ENCODE measurements at regions not wholly inside any gene's neighbourhood (a gene's known extent, or its start where the extent isn't known, plus 50 kb on each side); places are given as distances from the start of the nearest gene placed in this dataset.

DNA sequence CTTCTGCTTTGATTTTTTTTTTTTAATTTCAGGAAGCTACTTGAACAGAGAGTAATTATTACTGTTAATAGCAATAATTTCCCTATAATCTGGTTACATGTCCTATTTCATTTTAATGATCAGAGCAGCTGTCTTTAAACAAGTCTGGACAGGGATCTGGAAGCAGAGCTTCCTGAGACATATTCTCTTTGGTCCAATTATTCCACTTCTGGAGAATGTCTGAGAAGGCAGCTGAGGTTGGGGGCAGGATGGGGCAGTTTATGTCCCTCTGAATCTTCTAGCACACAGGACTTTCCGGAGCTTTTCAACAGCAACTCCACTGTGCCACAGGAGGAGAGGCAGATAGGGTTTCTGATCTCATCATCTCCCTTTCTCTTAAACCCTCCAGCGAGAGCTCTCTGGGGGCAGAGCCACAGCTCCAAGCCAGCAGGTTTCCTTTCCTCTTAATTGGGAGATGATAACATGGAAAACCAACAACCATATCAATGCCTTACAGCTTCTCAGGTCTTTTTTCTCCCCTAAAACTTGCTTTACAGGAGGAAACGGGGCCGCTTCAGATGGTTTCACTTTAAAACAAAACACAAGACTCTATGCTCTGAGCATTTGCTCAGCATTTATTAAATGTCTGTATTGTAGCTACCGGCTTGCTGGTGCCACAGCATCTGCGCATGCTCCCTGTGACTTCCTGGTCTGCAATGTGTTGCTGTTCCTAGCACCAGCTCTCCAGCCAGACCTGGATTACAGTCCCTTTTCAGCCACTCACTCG lies 425.7 kb upstream of the USP24 start:
- TF ChIP-seq, protein P1, sequence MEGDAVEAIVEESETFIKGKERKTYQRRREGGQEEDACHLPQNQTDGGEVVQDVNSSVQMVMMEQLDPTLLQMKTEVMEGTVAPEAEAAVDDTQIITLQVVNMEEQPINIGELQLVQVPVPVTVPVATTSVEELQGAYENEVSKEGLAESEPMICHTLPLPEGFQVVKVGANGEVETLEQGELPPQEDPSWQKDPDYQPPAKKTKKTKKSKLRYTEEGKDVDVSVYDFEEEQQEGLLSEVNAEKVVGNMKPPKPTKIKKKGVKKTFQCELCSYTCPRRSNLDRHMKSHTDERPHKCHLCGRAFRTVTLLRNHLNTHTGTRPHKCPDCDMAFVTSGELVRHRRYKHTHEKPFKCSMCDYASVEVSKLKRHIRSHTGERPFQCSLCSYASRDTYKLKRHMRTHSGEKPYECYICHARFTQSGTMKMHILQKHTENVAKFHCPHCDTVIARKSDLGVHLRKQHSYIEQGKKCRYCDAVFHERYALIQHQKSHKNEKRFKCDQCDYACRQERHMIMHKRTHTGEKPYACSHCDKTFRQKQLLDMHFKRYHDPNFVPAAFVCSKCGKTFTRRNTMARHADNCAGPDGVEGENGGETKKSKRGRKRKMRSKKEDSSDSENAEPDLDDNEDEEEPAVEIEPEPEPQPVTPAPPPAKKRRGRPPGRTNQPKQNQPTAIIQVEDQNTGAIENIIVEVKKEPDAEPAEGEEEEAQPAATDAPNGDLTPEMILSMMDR (IDR thresholded peaks at IDR 0.05), result no peak
- TF ChIP-seq ATF2 (CRISPR knock-in tag; IDR thresholded peaks at IDR 0.05; ENCODE audit: borderline replicate concordance, low read depth) (no peak), JAZF1 (CRISPR knock-in tag; IDR thresholded peaks at IDR 0.05) (no peak), CREB1 (CRISPR knock-in tag; IDR thresholded peaks at IDR 0.05) (no peak), SP1 (CRISPR knock-in tag; conservative IDR thresholded peaks at IDR 0.05) (no peak), ZNF396 (CRISPR knock-in tag; IDR thresholded peaks at IDR 0.05; ENCODE audit: borderline replicate concordance) (no peak), FOXP1 (CRISPR knock-in tag; IDR thresholded peaks at IDR 0.05; ENCODE audit: borderline replicate concordance) (no peak), JUN (CRISPR knock-in tag; IDR thresholded peaks at IDR 0.05) (no peak), ESRRA (CRISPR knock-in tag; IDR thresholded peaks at IDR 0.05; ENCODE audit: borderline replicate concordance) (no peak)
- TF ChIP-seq, protein P2, sequence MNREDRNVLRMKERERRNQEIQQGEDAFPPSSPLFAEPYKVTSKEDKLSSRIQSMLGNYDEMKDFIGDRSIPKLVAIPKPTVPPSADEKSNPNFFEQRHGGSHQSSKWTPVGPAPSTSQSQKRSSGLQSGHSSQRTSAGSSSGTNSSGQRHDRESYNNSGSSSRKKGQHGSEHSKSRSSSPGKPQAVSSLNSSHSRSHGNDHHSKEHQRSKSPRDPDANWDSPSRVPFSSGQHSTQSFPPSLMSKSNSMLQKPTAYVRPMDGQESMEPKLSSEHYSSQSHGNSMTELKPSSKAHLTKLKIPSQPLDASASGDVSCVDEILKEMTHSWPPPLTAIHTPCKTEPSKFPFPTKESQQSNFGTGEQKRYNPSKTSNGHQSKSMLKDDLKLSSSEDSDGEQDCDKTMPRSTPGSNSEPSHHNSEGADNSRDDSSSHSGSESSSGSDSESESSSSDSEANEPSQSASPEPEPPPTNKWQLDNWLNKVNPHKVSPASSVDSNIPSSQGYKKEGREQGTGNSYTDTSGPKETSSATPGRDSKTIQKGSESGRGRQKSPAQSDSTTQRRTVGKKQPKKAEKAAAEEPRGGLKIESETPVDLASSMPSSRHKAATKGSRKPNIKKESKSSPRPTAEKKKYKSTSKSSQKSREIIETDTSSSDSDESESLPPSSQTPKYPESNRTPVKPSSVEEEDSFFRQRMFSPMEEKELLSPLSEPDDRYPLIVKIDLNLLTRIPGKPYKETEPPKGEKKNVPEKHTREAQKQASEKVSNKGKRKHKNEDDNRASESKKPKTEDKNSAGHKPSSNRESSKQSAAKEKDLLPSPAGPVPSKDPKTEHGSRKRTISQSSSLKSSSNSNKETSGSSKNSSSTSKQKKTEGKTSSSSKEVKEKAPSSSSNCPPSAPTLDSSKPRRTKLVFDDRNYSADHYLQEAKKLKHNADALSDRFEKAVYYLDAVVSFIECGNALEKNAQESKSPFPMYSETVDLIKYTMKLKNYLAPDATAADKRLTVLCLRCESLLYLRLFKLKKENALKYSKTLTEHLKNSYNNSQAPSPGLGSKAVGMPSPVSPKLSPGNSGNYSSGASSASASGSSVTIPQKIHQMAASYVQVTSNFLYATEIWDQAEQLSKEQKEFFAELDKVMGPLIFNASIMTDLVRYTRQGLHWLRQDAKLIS (CRISPR knock-in tag; IDR thresholded peaks at IDR 0.05; ENCODE audit: borderline replicate concordance), result no peak
- TF ChIP-seq, protein P3, sequence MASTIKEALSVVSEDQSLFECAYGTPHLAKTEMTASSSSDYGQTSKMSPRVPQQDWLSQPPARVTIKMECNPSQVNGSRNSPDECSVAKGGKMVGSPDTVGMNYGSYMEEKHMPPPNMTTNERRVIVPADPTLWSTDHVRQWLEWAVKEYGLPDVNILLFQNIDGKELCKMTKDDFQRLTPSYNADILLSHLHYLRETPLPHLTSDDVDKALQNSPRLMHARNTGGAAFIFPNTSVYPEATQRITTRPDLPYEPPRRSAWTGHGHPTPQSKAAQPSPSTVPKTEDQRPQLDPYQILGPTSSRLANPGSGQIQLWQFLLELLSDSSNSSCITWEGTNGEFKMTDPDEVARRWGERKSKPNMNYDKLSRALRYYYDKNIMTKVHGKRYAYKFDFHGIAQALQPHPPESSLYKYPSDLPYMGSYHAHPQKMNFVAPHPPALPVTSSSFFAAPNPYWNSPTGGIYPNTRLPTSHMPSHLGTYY (CRISPR knock-in tag; IDR thresholded peaks at IDR 0.05), result no peak
- TF ChIP-seq, protein P4, sequence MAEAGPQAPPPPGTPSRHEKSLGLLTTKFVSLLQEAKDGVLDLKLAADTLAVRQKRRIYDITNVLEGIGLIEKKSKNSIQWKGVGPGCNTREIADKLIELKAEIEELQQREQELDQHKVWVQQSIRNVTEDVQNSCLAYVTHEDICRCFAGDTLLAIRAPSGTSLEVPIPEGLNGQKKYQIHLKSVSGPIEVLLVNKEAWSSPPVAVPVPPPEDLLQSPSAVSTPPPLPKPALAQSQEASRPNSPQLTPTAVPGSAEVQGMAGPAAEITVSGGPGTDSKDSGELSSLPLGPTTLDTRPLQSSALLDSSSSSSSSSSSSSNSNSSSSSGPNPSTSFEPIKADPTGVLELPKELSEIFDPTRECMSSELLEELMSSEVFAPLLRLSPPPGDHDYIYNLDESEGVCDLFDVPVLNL (CRISPR knock-in tag; IDR thresholded peaks at IDR 0.05; ENCODE audit: borderline replicate concordance, low read depth), result no peak
